ENCODE measurements at regions not wholly inside any gene's neighbourhood (a gene's known extent, or its start where the extent isn't known, plus 50 kb on each side); places are given as distances from the start of the nearest gene placed in this dataset.
"Not testable (repeated sequence)": the region's sequence is repeated elsewhere in the genome, so short reads cannot be mapped to it uniquely, and the experiment has no call there.

DNA sequence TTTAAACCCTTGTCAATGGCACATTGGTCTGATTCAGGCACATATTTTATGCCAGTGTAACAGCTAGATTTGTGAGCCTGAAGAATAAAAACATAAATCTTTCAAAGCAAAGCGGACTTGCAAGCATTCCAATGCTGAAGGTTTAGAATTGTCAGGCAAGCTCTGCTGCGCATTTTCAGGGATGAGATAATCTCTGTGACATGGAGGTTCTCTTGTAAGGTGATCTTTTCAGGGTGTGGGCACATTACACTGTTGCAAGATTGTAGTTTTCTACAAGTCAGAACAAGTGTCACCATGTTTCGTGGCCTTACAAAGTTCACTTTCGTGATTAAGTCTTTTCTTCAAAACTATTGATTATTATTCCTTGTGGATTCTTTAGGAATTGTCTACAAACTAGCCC is 106.2 kb downstream of the ARHGAP11B start:
- TF ChIP-seq POLR2A (IDR thresholded peaks at IDR 0.05; ENCODE audit: low read length); GATA1 (IDR thresholded peaks at IDR 0.05; ENCODE audit: low read depth, low read length): not testable (repeated sequence)
